HUES48 (cell line): ENCODE measurements at regions not wholly inside any gene's neighbourhood (a gene's known extent, or its start where the extent isn't known, plus 50 kb on each side); places are given as distances from the start of the nearest gene placed in this dataset.

Experiments
- H3K27ac ChIP-seq: one replicate; pipeline ENCODE4 v1.7.0; 2013; ENCODE audit warnings: low read depth, low read length, inconsistent platforms
- H3K27me3 ChIP-seq: 2 replicates; pipeline ENCODE4 v1.6.1; 2013; ENCODE audit warnings: mild to moderate bottlenecking, low read length; ENCODE audit not compliant: control insufficient read depth, insufficient read depth
- H3K36me3 ChIP-seq: 2 replicates; pipeline ENCODE4 v1.6.1; 2013; ENCODE audit warnings: low read length; ENCODE audit not compliant: control insufficient read depth, insufficient read depth
- H3K4me1 ChIP-seq: 2 replicates; pipeline ENCODE4 v1.6.1; 2013; ENCODE audit warnings: mild to moderate bottlenecking, low read length; ENCODE audit not compliant: control insufficient read depth, insufficient read depth
- H3K4me3 ChIP-seq: 2 replicates; pipeline ENCODE4 v1.5.1; 2013; ENCODE audit warnings: mild to moderate bottlenecking, low read depth, low read length
- H3K9ac ChIP-seq: 2 replicates; pipeline ENCODE4 v1.6.1; 2013; ENCODE audit warnings: mild to moderate bottlenecking, low read depth, low read length, moderate library complexity
- H3K9me3 ChIP-seq: 2 replicates; pipeline ENCODE4 v1.6.1; 2013; ENCODE audit warnings: low read length; ENCODE audit not compliant: control insufficient read depth, insufficient read depth

DNA sequence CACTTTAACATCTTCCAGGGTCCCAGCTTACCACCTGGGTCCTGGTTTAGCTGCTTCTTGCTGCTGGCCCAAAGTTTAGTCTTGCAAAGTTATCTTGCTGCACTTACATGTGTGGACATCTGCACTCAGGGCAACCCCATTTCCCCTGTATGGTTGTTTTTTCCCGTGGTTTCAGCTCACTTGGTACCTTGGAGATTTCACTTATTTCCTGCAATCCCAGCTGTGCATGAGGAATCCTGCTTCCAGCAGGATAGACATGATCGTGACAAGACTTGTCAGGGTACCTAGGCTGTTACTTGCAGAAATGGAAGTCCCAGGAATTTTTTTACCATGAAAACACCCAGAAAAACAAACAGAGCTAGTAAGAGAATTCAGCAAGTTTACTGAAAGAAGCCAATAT lies 95.9 kb upstream of the LEP start:
- no peaks in the 10 kb centered on the region for H3K36me3 ChIP-seq
- no peak overlapping the region for H3K9ac ChIP-seq
- H3K9me3 ChIP-seq = peaks cover 4% of the 10 kb centered on the region; the same call in 1 of the 2 replicates
- H3K27me3 ChIP-seq = peaks cover 8% of the 10 kb centered on the region; the same call in 1 of the 2 replicates
- no peak overlapping the region for H3K4me3 ChIP-seq
- peaks cover 5% of the 10 kb centered on the region; the same call in 1 of the 2 replicates for H3K4me1 ChIP-seq
- no peak overlapping the region for H3K27ac ChIP-seq

DNA sequence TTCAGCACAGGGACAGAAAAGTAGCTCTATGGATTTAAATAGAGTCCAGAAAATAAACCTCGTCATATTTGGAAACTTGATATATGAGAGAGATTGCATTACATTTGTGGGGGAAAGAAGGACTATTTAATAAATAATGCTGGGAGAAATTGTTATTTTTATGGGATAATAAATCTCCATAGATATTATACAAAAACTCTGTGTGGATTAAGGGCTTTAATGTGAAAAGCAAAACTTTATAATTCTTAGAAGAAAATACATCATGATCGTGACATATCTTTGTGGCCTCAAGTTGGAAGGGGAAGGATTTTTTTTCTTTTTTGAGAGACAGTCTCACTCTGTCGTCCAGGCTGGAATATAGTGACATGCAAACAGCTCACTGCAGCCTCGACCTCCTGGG lies 95.0 kb upstream of the LEP start:
- H3K27ac ChIP-seq = no peak overlapping the region
- H3K4me1 ChIP-seq = peaks cover 5% of the 10 kb centered on the region; the same call in 1 of the 2 replicates
- no peak overlapping the region for H3K9ac ChIP-seq
- H3K27me3 ChIP-seq = peaks cover 15% of the 10 kb centered on the region; the same call in 1 of the 2 replicates
- no peaks in the 10 kb centered on the region for H3K9me3 ChIP-seq
- no peak overlapping the region for H3K4me3 ChIP-seq
- no peaks in the 10 kb centered on the region for H3K36me3 ChIP-seq

DNA sequence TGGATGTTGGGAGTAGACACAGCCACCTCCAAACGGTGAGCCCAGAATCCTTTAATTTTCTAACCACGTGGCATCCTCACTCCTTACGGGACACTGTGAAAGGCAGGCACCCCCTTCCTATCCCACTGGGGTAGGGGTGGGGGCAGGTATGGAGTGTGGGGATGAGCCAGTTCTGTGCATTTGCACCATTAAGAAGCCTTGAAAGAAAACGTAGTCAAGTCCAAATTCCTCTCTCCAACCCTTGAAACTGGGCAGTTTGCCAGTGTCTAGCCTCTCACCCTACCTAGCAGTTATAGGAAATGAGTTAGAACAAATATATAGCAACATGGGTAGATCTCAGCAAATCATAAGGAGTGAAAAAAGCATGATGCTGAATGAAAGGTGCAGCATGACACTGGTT lies 92.4 kb upstream of the LEP start:
- H3K4me3 ChIP-seq = no peak overlapping the region
- H3K9ac ChIP-seq = no peak overlapping the region
- H3K27ac ChIP-seq = no peak overlapping the region
- H3K9me3 ChIP-seq = no peaks in the 10 kb centered on the region
- H3K27me3 ChIP-seq = peaks cover 15% of the 10 kb centered on the region; the same call in 1 of the 2 replicates
- no peaks in the 10 kb centered on the region for H3K36me3 ChIP-seq
- peaks cover 5% of the 10 kb centered on the region; the same call in 1 of the 2 replicates for H3K4me1 ChIP-seq

DNA sequence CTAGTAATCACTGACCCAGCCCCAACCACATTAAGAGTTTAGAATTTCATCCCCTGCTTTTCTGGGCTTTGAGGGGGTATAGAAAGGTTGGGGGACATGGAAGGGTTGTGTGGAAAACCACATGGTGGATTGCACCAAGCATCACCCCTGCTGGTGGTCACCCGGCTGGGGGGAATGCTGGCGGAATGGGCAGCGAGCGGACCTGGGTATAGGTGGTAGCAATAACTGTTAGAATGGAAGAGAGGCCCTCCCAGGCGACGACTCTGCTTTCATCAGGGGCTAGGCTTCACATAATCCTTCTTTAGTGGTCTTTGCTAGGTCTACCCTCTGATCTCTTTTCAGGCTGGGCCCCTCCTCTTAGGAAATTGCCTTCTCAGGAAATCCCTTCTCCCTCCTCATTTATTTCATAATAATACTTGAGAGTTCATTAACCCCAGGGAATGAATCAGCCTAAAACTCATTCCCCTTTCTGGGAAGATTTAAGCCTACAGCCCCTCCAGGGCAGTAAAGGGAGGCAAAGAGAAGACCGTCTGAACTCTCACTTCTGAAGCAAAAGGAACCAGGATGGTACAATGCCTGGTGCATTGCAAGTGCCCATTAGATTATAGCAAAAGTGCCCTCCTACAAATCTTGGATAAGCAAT lies 90.7 kb upstream of the LEP start:
- peaks cover 20% of the 10 kb centered on the region for H3K4me1 ChIP-seq
- no peak overlapping the region for H3K9ac ChIP-seq
- H3K4me3 ChIP-seq = no peak overlapping the region
- no peaks in the 10 kb centered on the region for H3K36me3 ChIP-seq
- H3K27me3 ChIP-seq = peaks cover 15% of the 10 kb centered on the region; the same call in 1 of the 2 replicates
- no peaks in the 10 kb centered on the region for H3K9me3 ChIP-seq
- H3K27ac ChIP-seq = no peak overlapping the region

DNA sequence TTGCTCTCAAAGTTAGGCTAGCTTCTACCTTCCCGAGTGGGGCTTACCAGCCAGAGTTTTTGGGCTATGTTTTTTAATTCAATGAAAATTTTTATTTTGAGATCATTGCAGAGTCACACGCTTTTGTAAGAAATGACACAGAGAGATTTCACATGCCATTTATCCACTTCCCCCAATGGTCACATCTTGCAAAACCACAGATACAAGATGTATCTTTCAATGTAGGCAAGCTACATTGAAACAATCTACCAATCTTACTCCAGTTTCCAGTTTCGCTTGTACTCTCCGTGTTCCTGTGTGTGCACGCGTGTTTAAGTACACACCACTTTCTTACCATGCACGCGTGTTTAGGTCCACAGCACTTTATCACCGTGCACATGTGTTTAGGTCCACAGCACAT lies 89.4 kb upstream of the LEP start:
- H3K27ac ChIP-seq = no peak overlapping the region
- H3K36me3 ChIP-seq = no peaks in the 10 kb centered on the region
- no peak overlapping the region for H3K4me3 ChIP-seq
- H3K9ac ChIP-seq = no peak overlapping the region
- peaks cover 25% of the 10 kb centered on the region for H3K4me1 ChIP-seq
- H3K27me3 ChIP-seq = peaks cover 15% of the 10 kb centered on the region
- H3K9me3 ChIP-seq = no peaks in the 10 kb centered on the region

DNA sequence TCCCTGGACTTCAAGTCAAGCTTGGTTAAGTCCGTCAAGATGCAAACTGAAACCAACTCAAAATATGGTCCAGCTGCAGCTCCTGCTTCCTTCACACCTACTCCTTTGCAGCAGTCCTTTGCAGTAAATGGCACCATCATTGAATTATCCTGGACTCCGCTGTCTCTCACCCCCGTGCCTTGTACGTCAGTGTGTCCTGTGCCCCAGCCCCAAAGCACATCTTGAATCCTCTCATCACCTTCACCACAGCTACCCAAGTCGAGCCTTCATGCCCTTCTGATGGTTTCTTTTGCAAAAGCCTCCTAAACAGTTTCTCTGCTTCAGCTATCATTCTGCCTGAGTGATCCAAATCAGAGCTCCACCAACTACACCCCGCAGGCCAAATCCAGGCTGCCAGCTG lies 88.4 kb upstream of the LEP start:
- Histone ChIP-seq H3K9ac (no peak overlapping the region), H3K9me3 (no peaks in the 10 kb centered on the region), H3K4me3 (no peak overlapping the region), H3K27me3 (peaks cover 15% of the 10 kb centered on the region), H3K27ac (no peak overlapping the region), H3K4me1 (peaks cover 20% of the 10 kb centered on the region), H3K36me3 (no peaks in the 10 kb centered on the region)

DNA sequence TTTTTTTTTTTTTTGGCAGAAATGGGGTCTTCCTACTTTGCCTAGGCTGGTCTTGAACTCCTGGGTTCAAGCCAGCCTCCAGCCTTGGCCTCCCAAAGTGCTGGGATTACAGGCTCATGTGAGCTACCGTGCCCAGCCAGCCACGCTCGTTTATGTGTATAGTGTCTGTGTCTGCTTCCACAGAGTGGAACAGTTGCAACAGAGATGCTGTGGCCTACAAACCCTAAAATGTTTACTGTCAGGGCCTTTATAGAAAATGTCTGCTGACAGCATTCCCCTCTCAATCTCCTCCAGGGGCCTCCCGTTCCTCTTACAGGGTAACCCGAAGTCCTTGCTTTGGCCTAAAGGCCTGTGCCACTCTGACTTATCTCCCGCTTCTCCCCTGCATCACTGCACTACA lies 87.6 kb upstream of the LEP start:
- Histone ChIP-seq H3K27ac (no peak overlapping the region), H3K27me3 (peaks cover 20% of the 10 kb centered on the region), H3K4me3 (no peak overlapping the region)

DNA sequence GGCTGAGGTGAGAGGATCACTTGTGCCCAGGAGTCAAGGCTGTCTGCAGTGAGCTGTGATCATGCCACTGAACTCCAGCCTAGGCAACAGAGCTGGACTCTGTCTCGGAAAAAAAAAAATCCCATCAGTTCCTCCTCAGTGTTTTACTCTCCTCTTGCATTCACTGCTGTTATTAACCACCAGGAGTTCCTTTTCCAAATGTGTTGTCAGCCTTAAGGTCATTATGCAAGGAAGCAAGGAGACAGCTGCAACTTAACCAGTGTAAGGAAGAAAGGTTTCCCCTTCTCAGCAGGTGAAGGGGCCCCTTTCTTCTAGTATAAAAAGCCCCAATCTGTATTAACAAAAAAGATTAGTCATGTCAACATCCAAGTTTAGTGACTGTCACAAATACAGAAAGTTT lies 86.6 kb upstream of the LEP start:
- Histone ChIP-seq H3K9me3 (no peaks in the 10 kb centered on the region), H3K9ac (no peak overlapping the region), H3K27me3 (peaks cover 21% of the 10 kb centered on the region), H3K4me1 (peaks cover 20% of the 10 kb centered on the region), H3K36me3 (no peaks in the 10 kb centered on the region), H3K4me3 (no peak overlapping the region), H3K27ac (peak overlapping the region; percentile 31)

More for the DNA sequence above, 87.6 kb upstream of the LEP start:
- H3K4me1 ChIP-seq = peaks cover 20% of the 10 kb centered on the region
- no peaks in the 10 kb centered on the region for H3K36me3 ChIP-seq
- H3K9ac ChIP-seq = no peak overlapping the region
- H3K9me3 ChIP-seq = no peaks in the 10 kb centered on the region

DNA sequence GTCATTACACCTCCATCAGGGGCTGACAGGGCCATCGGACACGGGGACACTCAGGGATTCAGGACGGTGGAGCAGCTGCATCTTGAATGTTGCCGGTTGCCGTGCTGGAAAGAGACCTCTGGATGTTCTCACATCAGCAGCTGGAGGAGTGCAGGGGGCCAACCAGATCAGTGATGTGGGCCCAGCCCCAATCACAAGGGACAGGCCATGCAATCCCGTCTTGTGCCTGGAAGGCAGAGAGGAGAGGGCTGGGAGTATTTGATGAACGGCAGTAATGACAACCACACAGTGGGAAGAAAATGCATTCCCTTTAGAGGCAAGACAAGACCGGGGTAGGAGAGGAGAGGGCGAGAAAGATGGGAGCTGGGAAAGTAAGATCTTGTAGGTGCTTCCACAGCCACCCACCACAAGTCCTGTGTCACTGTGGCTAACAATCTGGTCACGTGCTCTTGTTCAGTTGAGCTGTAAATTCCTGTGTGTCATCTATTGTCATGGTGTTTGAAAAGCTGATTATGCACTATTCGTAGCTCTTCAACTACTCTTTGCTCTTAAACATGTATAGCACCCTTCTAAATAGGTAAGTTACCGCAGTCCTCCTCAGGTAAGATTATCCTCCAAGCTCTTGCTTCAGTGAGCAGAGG lies 85.9 kb upstream of the LEP start:
- Histone ChIP-seq H3K27me3 (peaks cover 24% of the 10 kb centered on the region), H3K36me3 (no peaks in the 10 kb centered on the region), H3K4me3 (no peak overlapping the region), H3K9ac (no peak overlapping the region), H3K27ac (peak overlapping the region; percentile 31), H3K9me3 (no peaks in the 10 kb centered on the region), H3K4me1 (peaks cover 20% of the 10 kb centered on the region)

DNA sequence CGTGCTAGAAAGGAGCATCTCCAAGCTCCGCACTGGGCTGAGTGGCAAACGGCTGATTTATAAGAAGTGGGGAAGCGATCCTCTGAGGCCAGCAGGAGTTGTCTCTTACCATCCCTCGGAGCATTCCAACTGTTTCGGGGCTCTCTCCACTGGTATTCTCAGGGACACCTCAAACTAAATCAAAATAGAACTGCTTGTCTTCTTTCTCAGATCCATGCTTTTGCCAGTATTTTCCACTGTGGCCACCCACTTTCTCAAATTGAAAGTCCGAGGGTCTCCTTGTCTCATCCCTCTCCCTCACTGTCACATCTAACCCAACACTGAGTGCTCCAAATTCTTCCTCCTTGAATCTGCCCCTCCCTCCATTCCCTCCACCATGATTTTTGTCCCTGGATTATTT lies 83.2 kb upstream of the LEP start:
- Histone ChIP-seq H3K9ac (no peak overlapping the region), H3K36me3 (no peaks in the 10 kb centered on the region), H3K27me3 (peaks cover 32% of the 10 kb centered on the region), H3K9me3 (no peaks in the 10 kb centered on the region), H3K4me3 (no peak overlapping the region), H3K4me1 (peaks cover 20% of the 10 kb centered on the region), H3K27ac (no peak overlapping the region)

DNA sequence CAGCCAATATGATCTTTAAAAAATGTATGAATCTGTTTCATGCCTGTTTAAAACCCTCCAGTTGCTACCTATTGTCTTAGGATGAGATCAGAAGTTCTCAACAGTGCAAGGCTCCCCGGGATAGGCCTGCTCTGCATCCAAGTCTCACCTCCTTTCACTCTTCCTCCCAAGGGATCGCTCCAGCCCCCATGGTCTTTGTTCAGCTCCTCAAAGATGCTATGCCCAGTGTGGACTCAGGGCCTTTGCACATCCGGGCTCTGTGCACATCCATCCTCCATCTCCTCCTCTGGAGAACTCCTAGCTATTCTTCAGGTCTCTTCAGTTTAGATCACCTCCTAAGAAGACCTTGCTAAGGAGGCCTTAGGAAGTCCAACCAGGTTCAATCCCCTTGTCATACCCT lies 82.7 kb upstream of the LEP start:
- no peak overlapping the region for H3K27ac ChIP-seq
- no peak overlapping the region for H3K4me3 ChIP-seq
- H3K27me3 ChIP-seq = peaks cover 37% of the 10 kb centered on the region
- H3K9me3 ChIP-seq = no peaks in the 10 kb centered on the region
- peaks cover 20% of the 10 kb centered on the region for H3K4me1 ChIP-seq
- no peaks in the 10 kb centered on the region for H3K36me3 ChIP-seq
- no peak overlapping the region for H3K9ac ChIP-seq
